ENCODE measurements at regions not wholly inside any gene's neighbourhood (a gene's known extent, or its start where the extent isn't known, plus 50 kb on each side); places are given as distances from the start of the nearest gene placed in this dataset.

DNA sequence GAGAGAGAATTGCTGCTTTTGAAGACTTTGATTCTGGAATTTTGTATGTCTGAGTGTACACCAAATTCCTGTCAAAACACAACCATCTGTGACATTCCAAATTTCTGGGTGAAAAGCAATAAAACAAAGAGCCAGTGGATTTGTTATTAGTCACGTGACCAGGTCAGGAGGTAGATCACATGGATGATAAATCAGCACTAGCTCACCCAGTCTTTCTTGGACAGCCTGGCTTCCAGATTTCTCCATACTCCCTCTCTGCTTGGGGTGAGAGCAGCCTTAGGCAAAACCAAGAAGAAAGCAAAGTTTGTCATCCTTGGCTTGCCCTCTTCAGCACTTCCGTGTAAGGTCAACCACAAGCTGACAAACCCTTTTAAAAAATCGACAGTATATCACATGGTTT, 194.2 kb downstream of the CLCN4 start:
- Histone ChIP-seq H3K9me3 (no peaks in the 10 kb centered on the region), H3K4me3 (no peak overlapping the region), H3K36me3 (no peaks in the 10 kb centered on the region), H3K27me3 (no peaks in the 10 kb centered on the region), H3K27ac (no peak overlapping the region), H3K4me1 (no peaks in the 10 kb centered on the region)
- no peak for DNase-seq
- WGBS, 2 donors, result 71 to 74% methylated on average over 3 of the region's 3 CpGs
- TF ChIP-seq EP300 (IDR thresholded peaks at IDR 0.05) (no peak), POLR2AphosphoS5 (IDR thresholded peaks at IDR 0.05) (no peak), CTCF (IDR thresholded peaks at IDR 0.05) (no peak), POLR2A (IDR thresholded peaks at IDR 0.05) (no peak)
- intact Hi-C loops (cut with DNase I), result no loop called here

GRCh38 chrX:10352536-10352935, 195.8 kb downstream of the CLCN4 start:
- intact Hi-C loops (cut with DNase I), result no loop called here
- no peak for DNase-seq
- TF ChIP-seq CTCF (IDR thresholded peaks at IDR 0.05), result no peak
- no peak for TF ChIP-seq POLR2AphosphoS5 (IDR thresholded peaks at IDR 0.05)
- TF ChIP-seq EP300 (IDR thresholded peaks at IDR 0.05), result no peak
- no peak for TF ChIP-seq POLR2A (IDR thresholded peaks at IDR 0.05)
- Histone ChIP-seq H3K9me3 (no peaks in the 10 kb centered on the region), H3K27ac (no peak overlapping the region), H3K36me3 (no peaks in the 10 kb centered on the region), H3K27me3 (no peaks in the 10 kb centered on the region), H3K4me3 (no peak overlapping the region), H3K4me1 (no peaks in the 10 kb centered on the region)
- WGBS, 2 donors, result 68 to 80% methylated on average over 1 of the region's 1 CpG

DNA sequence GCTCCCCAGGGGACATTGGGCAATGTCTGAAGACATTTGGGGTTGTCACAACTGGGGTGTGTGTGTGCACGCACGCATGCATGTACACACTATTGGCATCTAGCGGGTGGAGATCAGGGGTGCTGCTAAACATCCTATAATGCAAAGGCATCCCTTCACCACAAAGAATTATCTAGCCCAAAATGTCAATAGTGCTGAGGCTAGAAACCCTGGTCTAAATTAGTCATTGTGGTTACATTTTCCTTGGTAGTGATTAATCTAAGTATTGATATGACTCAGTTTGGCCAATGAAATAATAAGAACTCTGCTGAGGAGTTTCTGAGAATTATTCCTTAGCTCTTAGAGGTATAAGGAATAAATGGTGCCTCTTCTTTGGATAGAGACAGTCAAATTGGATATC, 200.2 kb downstream of the CLCN4 start:
- H3K36me3 ChIP-seq, result no peaks in the 10 kb centered on the region
- no peaks in the 10 kb centered on the region for H3K9me3 ChIP-seq
- WGBS, 2 donors, result 91 to 94% methylated on average over 3 of the region's 3 CpGs
- H3K27me3 ChIP-seq, result no peaks in the 10 kb centered on the region
- DNase-seq, result no peak
- intact Hi-C loops (cut with DNase I), result no loop called here
- TF ChIP-seq POLR2A (IDR thresholded peaks at IDR 0.05) (no peak), POLR2AphosphoS5 (IDR thresholded peaks at IDR 0.05) (no peak), EP300 (IDR thresholded peaks at IDR 0.05) (no peak), CTCF (IDR thresholded peaks at IDR 0.05) (no peak)
- no peak overlapping the region for H3K4me3 ChIP-seq
- H3K4me1 ChIP-seq, result no peaks in the 10 kb centered on the region
- no peak overlapping the region for H3K27ac ChIP-seq

DNA sequence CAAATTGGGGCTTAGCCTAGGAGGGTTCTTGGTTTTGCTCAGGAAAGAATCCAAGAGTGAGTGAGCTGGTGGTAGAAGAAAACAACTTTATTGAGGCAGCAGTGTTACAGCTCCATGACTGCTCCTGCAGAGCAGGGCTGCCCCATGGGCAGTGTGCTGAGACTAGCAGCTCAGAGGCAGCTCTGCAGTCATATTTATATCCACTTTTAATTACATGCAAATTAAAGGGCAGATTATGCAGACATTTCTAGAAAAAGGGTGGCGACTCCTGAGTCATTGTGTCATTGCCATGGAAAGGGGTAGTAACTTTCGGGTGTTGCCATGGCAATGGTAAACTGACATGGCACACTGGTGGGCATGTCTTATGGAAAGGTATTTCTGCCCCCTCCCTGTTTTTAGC, 202.2 kb downstream of the CLCN4 start:
- intact Hi-C loops (cut with DNase I), result no loop called here
- no peaks in the 10 kb centered on the region for H3K4me1 ChIP-seq

More for the DNA sequence above, 202.2 kb downstream of the CLCN4 start:
- WGBS, 2 donors, result 91% methylated on average over 2 of the region's 2 CpGs
- no peak overlapping the region for H3K4me3 ChIP-seq
- H3K27me3 ChIP-seq, result no peaks in the 10 kb centered on the region
- no peak for TF ChIP-seq CTCF (IDR thresholded peaks at IDR 0.05)
- no peak for TF ChIP-seq POLR2A (IDR thresholded peaks at IDR 0.05)
- TF ChIP-seq EP300 (IDR thresholded peaks at IDR 0.05), result no peak
- TF ChIP-seq POLR2AphosphoS5 (IDR thresholded peaks at IDR 0.05), result no peak
- DNase-seq, result no peak
- H3K9me3 ChIP-seq, result no peaks in the 10 kb centered on the region
- H3K27ac ChIP-seq, result no peak overlapping the region
- H3K36me3 ChIP-seq, result no peaks in the 10 kb centered on the region

Measured in sigmoid colon (tissue), 6 donors.